Ascending aorta (tissue), 2 donors: ENCODE measurements at regions not wholly inside any gene's neighbourhood (a gene's known extent, or its start where the extent isn't known, plus 50 kb on each side); places are given as distances from the start of the nearest gene placed in this dataset.
"Not testable (repeated sequence)": the region's sequence is repeated elsewhere in the genome, so short reads cannot be mapped to it uniquely, and the experiment has no call there.

Experiments used
- DNase-seq, 2 donors: peaks; one replicate each; pipeline ENCODE4 v3.0.0-alpha.2; 2019; ENCODE audit warnings: low spot score in 2 of 2
- H3K27ac ChIP-seq, 2 donors: fragments of 200-600 bp; sonication (generic); one replicate each; pipeline ENCODE4 v1.5.1; 2016 to 2017; ENCODE audit warnings: mild to moderate bottlenecking in 1 of 2
- H3K27me3 ChIP-seq: fragments of 200-600 bp; sonication (generic); one replicate; pipeline ENCODE4 v1.5.1; 2017
- H3K36me3 ChIP-seq, 2 donors: fragments of 200-600 bp; sonication (generic); one replicate each; pipeline ENCODE4 v1.5.1; 2016
- H3K4me1 ChIP-seq, 2 donors: fragments of 200-600 bp; sonication (generic); one replicate each; pipeline ENCODE4 v1.5.1; 2016 to 2017; ENCODE audit warnings: mild to moderate bottlenecking in 1 of 2
- H3K4me3 ChIP-seq, 2 donors: fragments of 200-600 bp; sonication (generic); one replicate each; pipeline ENCODE4 v1.5.1; 2016 to 2017; ENCODE audit warnings: mild to moderate bottlenecking in 1 of 2
- H3K9me3 ChIP-seq, 2 donors: fragments of 200-600 bp; sonication (generic); one replicate each; pipeline ENCODE4 v1.5.1; 2016
- CTCF ChIP-seq, 3 experiments: fragments of 200-600 bp in 2 of 3; fragments of 450-650 bp in 1 of 3; sonication (generic) in 2 of 3; IDR thresholded peaks; one replicate each; pipeline ENCODE4 v1.5.1; 2016 to 2019; ENCODE audit warnings: antibody characterized with exemption in 3 of 3, mild to moderate bottlenecking in 1 of 3, moderate library complexity in 1 of 3
- intact Hi-C: fragments of 100-400 bp; cut with DNase I; formaldehyde crosslinking; loops from one replicate; pipeline ENCODE4 v1.15.1; 2023

GRCh38 chr4:59655996-59656395, 1544.1 kb upstream of the ADGRL3 start:
- Histone ChIP-seq H3K4me3 (no peak overlapping the region), H3K36me3 (no peaks in the 10 kb centered on the region), H3K9me3 (no peaks in the 10 kb centered on the region), H3K27ac (no peak overlapping the region), H3K4me1 (no peaks in the 10 kb centered on the region), H3K27me3 (no peaks in the 10 kb centered on the region)
- TF ChIP-seq CTCF (IDR thresholded peaks at IDR 0.05) = no peak
- no peak for DNase-seq
- intact Hi-C loops = no loop called here

GRCh38 chr4:59664771-59665170, 1535.4 kb upstream of the ADGRL3 start:
- no peak for TF ChIP-seq CTCF (IDR thresholded peaks at IDR 0.05)

GRCh38 chr4:59666645-59667044, 1533.5 kb upstream of the ADGRL3 start:
- TF ChIP-seq CTCF (IDR thresholded peaks at IDR 0.05) = no peak
- intact Hi-C loops = no loop called here
- H3K4me3 ChIP-seq = no peak overlapping the region
- H3K4me1 ChIP-seq = no peaks in the 10 kb centered on the region
- no peaks in the 10 kb centered on the region for H3K36me3 ChIP-seq
- H3K27me3 ChIP-seq = no peaks in the 10 kb centered on the region
- H3K27ac ChIP-seq = no peak overlapping the region
- no peaks in the 10 kb centered on the region for H3K9me3 ChIP-seq
- DNase-seq = no peak

More at GRCh38 chr4:59664771-59665170, 1535.4 kb upstream of the ADGRL3 start:
- Histone ChIP-seq H3K27ac (no peak overlapping the region), H3K27me3 (no peaks in the 10 kb centered on the region), H3K4me3 (no peak overlapping the region), H3K36me3 (no peaks in the 10 kb centered on the region), H3K4me1 (no peaks in the 10 kb centered on the region), H3K9me3 (no peaks in the 10 kb centered on the region)
- no peak for DNase-seq
- intact Hi-C loops = no loop called here

- Histone ChIP-seq H3K9me3 (no peaks in the 10 kb centered on the region), H3K27ac (no peak overlapping the region), H3K27me3 (no peaks in the 10 kb centered on the region), H3K36me3 (no peaks in the 10 kb centered on the region), H3K4me1 (no peaks in the 10 kb centered on the region), H3K4me3 (no peak overlapping the region)
- no peak for TF ChIP-seq CTCF (IDR thresholded peaks at IDR 0.05)
- intact Hi-C loops = no loop called here
- no peak for DNase-seq
These were observed 1529.1 kb upstream of the ADGRL3 start for GRCh38 chr4:59671037-59671436.

- no peaks in the 10 kb centered on the region for H3K27me3 ChIP-seq
- H3K4me3 ChIP-seq = no peak overlapping the region
- no peak overlapping the region for H3K27ac ChIP-seq
- no peak for DNase-seq
- TF ChIP-seq CTCF (IDR thresholded peaks at IDR 0.05) = no peak
- no peaks in the 10 kb centered on the region for H3K4me1 ChIP-seq
- no peaks in the 10 kb centered on the region for H3K36me3 ChIP-seq
- H3K9me3 ChIP-seq = no peaks in the 10 kb centered on the region
- intact Hi-C loops = no loop called here
These were observed 1523.7 kb upstream of the ADGRL3 start for GRCh38 chr4:59676389-59676788.

- H3K4me3 ChIP-seq, H3K27ac ChIP-seq, H3K36me3 ChIP-seq, H3K27me3 ChIP-seq, DNase-seq, H3K4me1 ChIP-seq, H3K9me3 ChIP-seq, intact Hi-C loops: not testable (repeated sequence)
These were observed 1523.1 kb upstream of the ADGRL3 start for GRCh38 chr4:59676992-59677391.
